Spinal cord (tissue), 1 donor: ENCODE measurements at regions not wholly inside any gene's neighbourhood (a gene's known extent, or its start where the extent isn't known, plus 50 kb on each side); places are given as distances from the start of the nearest gene placed in this dataset. TPM values are rescaled to one million over a fixed set of nuclear protein-coding genes. Genes with fewer than 3 reads are reported as not detected.

ENCODE experiments used
- small RNA-seq: library from RNA; depleted of rRNA; stranded (forward); fragments of <200 nt; gene quantifications from one replicate; pipeline ENCODE3, GENCODE V24; 2014; ENCODE audit warnings: low replicate concordance

Small RNAs in the stretch of these regions (small RNA-seq; reads per million reads assigned to genes)
- gene MIR8060 (not detected), gene RNU6-1094P (not detected)
